ENCODE measurements at regions not wholly inside any gene's neighbourhood (a gene's known extent, or its start where the extent isn't known, plus 50 kb on each side); places are given as distances from the start of the nearest gene placed in this dataset.
"Not testable (repeated sequence)": the region's sequence is repeated elsewhere in the genome, so short reads cannot be mapped to it uniquely, and the experiment has no call there.

DNA sequence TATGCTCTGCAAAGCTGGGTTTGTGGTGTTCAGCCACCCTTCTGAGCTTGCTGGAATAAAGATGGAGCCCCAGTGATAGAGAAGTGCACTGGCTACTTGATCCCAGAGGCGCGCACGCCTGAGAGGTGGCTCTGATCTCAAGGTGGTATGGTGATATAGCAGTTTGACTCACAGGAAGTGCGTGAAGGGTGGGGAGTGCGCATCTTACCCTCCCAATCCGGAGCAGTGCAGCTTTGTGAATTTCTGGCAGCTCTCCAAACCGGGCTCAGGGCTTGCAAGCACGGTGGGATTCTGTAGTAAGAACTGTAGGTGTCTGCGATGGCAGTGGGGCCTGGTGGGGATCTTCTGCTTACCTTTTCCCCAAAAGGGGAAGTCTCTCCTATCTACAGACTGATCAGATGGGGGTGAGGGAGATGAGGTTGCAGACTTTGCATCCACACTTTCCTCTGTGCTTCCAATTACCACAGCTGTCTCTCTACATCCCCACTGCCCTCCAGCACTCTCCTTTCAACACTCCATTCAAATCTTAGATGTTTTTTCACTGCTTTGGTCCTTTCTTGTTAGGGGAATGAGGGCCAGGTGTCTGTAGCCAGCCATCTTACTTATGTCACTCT is 197.4 kb upstream of the SLC38A2 start:
- no peak for DNase-seq

GRCh38 chr12:46567667-46568066 is 195.1 kb upstream of the SLC38A2 start:
- DNase-seq, result no peak

GRCh38 chr12:46562625-46563225 is 190.2 kb upstream of the SLC38A2 start:
- DNase-seq, result no peak

- not testable (repeated sequence) for DNase-seq
Observed at GRCh38 chr12:46561769-46562624, 189.4 kb upstream of the SLC38A2 start.

DNA sequence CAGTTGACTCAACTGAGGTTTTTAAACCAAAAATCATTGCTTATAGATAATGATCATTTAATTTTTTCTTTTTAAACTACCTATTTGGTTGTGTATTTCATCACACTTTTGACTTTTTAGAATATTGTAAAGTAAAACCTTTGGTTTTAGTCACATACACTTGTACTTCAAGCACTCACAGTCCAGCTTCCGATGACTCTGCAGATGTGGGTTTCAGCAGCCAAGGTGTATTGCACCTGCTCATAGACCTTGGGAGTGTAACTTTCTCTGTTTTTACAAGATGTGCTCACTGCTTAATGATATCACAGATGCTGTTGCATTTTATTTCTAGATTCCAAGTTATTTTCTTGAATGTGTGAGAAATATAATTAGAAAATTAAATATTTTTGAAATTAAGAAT is 188.3 kb upstream of the SLC38A2 start:
- no peak for DNase-seq

- no peak for DNase-seq
Observed at GRCh38 chr12:46560089-46560488, 187.5 kb upstream of the SLC38A2 start.

DNA sequence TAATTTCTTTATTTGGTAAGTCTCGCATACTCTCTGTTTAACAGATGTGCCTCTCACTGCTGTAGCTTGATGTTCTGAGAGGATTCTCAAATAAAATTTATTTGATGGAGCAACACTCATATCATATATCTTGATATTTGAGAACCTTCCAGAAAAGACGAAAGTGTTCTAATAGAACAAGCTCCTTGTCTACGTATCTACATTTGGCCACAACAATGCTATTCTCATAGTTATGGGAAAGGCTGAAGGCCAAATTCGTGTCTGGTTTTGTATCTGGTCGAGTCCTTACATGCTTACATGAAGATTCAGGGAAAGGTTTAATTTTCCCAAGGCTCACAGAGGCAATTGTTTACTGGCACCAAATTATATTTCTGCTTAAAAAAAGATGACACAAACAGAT is 186.7 kb upstream of the SLC38A2 start:
- no peak for DNase-seq

GRCh38 chr12:46558677-46559076 is 186.1 kb upstream of the SLC38A2 start:
- DNase-seq, result no peak

GRCh38 chr12:46557539-46558373 is 185.2 kb upstream of the SLC38A2 start:
- no peak for DNase-seq

- DNase-seq, result no peak
Observed at GRCh38 chr12:46556819-46557524, 184.4 kb upstream of the SLC38A2 start.

DNA sequence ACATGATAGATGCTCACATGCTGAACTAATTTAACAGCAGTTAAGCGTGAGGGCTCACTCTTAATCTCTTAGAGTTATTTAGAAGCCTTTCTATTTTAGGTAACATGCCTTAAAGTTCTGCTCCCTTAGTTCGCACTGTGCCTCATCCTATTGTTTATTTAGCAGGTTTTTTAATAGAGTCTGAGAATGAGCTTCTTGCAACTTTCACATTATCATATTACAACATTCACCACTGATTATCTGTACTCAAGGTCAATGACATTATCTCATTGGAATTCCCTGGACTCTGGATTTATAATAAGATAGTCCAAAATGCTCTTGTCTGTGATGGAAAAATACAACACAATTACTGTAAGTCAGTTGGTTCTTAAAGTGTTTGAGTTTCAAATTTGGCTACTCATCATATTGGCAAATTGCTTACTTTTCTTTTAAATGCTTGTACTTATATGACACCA is 183.6 kb upstream of the SLC38A2 start:
- no peak for DNase-seq

DNA sequence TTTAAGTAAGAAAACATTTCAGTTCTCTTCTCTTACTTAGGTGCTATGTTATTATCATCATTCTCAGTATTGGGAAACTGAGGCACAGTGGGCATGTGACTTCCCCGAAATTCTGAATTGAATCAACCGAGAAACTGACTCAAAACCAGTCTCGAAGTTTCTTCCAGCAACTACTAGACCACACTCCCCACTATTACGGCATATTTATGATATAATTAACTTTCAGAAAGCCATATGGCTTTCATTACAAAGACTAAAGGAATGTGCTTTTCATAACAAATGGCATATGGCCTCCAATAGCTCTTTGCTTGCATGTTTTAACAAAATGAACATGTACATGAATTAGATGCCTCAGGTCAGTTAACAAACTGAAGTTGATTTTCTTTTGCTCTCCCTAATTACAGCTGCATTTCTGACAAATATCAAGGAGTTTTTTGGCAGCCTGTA is 182.9 kb upstream of the SLC38A2 start:
- DNase-seq, result no peak

- DNase-seq, result no peak
Observed at GRCh38 chr12:46554460-46554859, 181.9 kb upstream of the SLC38A2 start.

- no peak for DNase-seq
Observed at GRCh38 chr12:46553911-46554310, 181.3 kb upstream of the SLC38A2 start.

- no peak for DNase-seq
Observed at GRCh38 chr12:46553266-46553665, 180.7 kb upstream of the SLC38A2 start.

DNA sequence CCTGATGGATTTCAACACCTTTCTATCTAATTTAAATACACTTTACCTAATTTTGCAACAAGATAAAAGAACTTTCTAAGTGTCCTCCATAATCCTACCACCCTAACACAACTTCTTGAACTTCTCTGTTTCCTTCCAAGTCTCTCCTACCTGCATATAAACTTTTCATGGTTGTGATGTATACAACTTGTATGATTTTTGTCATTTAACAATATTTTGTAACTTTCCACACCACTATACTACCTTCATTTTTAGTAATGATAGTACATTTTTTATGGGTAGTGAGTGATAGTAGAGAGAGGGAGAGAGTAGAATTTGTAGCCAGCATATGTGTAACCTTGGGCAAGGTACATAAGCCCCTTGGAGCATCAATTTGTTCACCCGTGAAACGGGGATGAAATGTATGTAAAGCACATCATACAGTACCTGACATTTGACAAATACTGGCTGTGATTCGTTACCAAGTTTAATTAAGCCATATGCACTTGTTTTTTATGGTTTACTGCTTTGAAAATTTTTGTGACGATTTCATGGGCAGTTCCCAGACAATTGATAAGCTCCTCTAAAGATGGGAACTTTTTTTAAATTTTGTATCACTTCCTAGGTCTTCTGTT is 177.8 kb upstream of the SLC38A2 start:
- DNase-seq, result no peak

DNA sequence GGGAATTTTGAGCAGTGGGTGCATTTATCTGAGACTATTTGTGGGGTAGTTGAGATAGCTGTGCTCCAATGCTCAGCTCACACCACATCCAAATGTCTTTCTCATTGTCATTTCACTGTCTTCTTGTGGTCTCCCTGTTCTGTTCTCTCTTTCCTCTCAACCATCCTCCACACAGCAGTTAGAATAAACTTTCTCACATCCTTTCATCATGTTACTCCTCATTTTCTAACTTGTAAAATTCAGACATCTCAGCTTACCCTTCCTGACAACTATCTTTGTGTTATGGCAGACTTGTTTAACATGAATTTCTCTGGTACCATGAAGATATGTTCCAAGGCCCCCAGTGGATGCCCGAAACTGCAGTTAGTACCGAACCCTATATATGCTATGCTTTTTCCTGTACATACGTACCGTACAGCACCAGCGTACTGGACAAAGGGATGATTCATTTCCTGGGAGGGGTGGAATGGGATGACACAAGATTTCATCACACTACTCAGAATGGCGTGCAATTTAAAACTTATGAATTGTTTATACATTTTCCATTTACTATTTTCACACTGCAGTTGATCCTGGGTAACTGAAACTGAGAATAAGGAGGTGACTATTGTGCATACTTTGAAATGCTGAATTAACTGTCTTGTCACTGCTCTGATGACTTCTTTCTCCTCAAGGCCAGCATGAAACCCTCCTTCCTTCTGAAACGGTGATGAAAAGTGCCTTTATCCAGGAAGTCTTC is 177.1 kb upstream of the SLC38A2 start:
- no peak for DNase-seq

DNA sequence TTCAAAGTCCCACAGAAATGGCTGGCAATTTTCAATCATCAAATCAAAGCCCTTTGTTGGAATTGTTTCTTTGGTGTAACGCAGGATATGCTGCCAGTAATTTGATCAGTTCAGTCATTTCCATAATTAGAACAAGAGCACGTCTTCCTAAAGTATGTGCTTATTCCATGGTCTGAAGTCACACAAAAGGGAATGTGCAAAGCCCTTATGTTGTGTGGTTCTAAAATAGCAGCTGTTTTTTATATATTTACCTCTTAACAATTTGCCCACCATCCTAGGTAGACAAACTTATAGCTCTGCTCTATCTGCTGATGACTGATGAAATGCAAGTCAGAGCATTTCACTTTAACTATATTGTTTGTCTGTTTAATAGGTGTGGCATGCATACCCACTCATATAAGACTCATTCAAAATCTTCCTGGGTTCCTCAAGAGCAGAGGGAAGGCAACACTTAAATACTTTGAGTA is 176.1 kb upstream of the SLC38A2 start:
- no peak for DNase-seq

DNA sequence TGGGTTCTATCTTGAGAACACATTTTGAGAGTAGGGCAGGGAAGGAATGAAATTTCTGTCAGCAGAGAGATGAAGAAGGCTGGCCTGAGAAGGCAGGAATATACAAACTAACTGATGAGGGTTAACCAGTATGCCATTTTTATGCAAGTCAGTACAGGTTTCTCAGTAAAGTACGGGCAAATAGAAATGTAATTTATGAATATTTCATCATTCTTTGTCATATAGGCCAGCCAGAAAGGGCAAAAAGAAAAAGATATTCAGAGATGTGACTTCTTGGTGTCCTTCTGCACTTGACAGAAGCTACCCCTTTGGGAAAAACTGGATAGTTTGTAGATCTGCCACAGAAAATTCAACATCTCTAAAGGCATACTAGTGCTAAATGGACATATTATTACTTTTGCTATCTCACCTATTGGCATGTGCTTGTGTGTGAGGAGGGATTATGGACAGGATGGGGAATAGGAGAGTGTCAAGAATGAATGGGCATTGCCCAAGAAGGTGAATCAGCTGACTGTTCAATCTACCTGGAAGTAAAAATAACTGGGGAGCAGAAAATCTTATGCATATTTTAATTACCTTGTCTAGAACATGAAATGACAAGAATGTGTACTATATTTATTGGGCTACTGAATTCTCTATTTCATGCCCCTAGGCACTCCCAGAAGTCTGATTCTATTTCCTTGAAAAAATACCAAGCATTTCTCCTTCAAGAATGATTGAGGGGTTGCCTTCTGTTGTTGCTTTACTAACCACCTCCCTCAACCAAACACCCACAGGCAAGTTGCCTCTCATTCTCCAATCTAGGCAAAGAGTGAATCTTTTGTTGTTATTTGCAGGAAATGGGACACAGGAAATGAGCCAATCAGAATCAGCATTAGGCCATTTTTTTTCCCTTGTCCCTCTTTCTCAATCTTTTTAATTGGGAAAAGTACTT is 175.1 kb upstream of the SLC38A2 start:
- no peak for DNase-seq
